ENCODE measurements at regions not wholly inside any gene's neighbourhood (a gene's known extent, or its start where the extent isn't known, plus 50 kb on each side); places are given as distances from the start of the nearest gene placed in this dataset.

- TF ChIP-seq EZH2 (IDR thresholded peaks at IDR 0.05; ENCODE audit: borderline replicate concordance, low read length): no peak
- TF ChIP-seq CTCF (conservative IDR thresholded peaks at IDR 0.05 in 1 of 2, IDR thresholded peaks at IDR 0.05 in 1 of 2; ENCODE audit: extremely low read depth in 1 of 2, insufficient read depth in 1 of 2, low read depth in 1 of 2, low read length in 2 of 2): no peak
Measured at GRCh38 chr11:92050305-92050704, 174.3 kb upstream of the FAT3 start.
